Fibroblast of gingiva (primary cell): ENCODE measurements at regions not wholly inside any gene's neighbourhood (a gene's known extent, or its start where the extent isn't known, plus 50 kb on each side); places are given as distances from the start of the nearest gene placed in this dataset.
"Not testable (repeated sequence)": the region's sequence is repeated elsewhere in the genome, so short reads cannot be mapped to it uniquely, and the experiment has no call there.

Source experiments
- DNase-seq: peaks from one replicate; pipeline ENCODE4 v3.0.0-alpha.2; 2011; ENCODE audit warnings: low read depth

DNA sequence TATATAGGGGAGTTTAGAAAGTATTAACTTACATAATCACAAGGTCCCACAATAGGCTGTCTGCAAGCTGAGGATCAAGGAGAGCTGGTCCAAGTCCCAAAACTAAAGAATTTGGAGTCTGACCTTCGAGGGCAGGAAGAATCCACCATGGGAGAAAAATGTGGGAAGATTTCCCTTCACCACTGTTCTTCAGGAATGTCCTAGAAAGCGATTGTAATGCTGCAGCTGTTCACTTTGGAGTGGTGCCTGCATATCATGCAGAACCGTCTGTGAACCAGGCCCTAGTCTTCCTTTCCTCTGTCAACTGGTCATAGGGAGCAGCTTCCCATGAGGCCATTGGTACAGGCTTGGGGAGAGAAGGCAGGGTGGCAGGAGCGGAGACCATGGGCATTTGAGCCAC is 497.9 kb upstream of the ARPP21 start:
- no peak for DNase-seq

GRCh38 chr3:35144011-35144410 is 495.3 kb upstream of the ARPP21 start:
- DNase-seq = no peak

- not testable (repeated sequence) for DNase-seq
Measured at GRCh38 chr3:35146256-35147035, 492.9 kb upstream of the ARPP21 start.

DNA sequence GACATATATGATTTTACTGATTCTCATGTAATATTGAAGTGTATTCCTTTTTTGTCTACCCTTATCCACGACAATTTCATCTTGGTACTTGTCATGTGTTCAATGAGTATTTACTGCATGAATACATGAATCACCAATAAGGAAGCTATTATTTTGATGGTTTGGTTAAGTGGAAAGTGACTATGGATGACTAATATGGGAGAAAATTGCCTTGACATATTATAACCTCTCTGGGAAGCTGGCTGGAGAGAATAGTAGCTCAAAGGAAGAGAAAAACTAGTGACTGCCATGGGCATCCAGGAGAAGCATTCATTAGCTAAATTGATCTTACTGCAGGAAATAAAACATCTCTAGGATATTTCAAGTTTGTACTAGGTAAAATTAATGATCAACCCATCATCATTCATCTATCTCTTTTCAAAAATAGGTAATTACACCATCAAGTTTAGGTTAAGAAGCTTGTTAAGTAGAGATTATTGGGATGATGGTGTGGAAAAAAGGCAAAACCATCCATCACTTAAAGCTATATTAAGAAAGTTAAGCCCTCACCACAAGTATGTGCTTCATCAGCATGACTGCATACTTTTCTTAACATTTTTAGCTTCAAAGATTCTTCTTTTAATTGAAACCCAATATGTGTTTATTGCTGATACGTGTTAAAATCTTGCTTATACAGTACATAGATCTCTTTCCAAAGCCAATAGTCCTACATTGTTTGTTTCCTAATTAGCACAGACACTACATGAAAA is 455.2 kb upstream of the ARPP21 start:
- no peak for DNase-seq

DNA sequence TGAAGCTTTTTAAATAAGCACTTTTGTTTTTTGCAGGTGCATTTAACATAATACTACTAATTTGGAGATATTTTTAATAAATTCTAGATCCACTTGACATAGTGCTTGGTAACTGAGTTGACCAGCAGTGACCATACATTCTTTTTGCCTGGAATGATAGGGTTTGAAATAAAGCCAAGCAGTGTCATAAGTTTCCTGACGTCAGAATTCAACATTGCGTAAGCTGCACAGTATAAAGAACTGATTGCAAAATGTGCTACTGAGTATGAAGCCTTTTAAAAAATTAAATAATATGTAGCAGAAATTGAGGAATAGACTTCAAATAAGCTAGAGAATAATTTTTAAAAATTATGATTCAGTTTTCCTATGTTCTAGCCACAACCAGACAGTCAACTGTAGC is 454.6 kb upstream of the ARPP21 start:
- DNase-seq = peak; percentile 45

DNA sequence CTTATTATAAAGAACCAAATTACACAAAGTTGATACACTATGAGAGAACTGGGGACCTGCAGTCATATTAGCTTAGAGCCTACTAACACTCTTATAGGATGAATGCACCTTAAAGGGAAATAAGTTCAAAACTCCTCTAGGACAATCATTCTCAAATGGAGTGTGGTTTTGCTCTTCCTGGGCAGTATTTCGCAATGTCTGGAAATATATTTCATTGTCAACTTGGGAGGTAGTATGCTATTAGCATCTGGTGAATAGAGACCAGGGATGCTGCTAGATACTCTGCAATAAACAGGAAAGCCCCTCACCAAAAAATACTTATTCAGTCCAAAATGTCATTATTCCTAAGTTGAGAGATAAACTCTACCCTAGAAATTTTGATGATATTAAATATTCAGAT is 451.4 kb upstream of the ARPP21 start:
- no peak for DNase-seq

GRCh38 chr3:35194666-35195065 is 444.7 kb upstream of the ARPP21 start:
- DNase-seq = no peak

DNA sequence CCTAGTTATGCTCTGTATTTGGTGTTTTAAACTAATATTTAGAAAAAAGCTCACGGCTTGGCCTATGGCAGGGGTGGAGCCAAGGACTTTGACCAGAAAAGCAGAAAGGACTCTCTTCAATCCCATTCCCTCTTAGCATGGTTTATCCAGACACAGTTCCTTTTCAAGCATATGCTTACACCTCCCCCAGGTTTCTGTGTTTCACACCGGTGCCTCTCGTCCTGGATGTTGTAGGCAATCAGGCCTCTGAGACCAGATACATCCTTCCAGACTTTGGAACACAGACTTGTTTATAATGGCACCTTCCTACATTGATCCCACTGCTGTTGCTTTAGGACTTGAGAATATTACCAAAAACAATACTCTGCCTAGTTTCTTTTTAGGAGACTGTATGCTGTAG is 440.5 kb upstream of the ARPP21 start:
- DNase-seq = no peak

GRCh38 chr3:35200056-35200455 is 439.3 kb upstream of the ARPP21 start:
- no peak for DNase-seq

DNA sequence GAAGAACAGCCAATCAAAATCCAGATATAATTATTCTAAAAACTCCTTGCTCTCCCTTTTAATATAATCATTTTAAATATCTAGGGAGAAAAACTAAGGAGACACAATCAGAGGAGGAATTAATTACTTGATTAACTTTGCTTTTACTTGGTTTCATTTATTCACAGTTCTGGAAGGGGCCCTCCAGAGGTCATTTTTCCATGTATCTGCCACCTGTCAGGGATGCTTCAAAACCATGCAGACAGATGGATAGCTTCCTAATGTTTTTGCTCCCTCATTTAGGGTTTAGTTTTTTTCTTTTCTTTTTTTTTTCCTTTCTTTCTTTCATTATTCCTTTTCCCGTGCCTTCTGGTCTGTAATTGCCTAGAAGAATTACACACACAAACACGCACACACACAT is 438.1 kb upstream of the ARPP21 start:
- DNase-seq = no peak

DNA sequence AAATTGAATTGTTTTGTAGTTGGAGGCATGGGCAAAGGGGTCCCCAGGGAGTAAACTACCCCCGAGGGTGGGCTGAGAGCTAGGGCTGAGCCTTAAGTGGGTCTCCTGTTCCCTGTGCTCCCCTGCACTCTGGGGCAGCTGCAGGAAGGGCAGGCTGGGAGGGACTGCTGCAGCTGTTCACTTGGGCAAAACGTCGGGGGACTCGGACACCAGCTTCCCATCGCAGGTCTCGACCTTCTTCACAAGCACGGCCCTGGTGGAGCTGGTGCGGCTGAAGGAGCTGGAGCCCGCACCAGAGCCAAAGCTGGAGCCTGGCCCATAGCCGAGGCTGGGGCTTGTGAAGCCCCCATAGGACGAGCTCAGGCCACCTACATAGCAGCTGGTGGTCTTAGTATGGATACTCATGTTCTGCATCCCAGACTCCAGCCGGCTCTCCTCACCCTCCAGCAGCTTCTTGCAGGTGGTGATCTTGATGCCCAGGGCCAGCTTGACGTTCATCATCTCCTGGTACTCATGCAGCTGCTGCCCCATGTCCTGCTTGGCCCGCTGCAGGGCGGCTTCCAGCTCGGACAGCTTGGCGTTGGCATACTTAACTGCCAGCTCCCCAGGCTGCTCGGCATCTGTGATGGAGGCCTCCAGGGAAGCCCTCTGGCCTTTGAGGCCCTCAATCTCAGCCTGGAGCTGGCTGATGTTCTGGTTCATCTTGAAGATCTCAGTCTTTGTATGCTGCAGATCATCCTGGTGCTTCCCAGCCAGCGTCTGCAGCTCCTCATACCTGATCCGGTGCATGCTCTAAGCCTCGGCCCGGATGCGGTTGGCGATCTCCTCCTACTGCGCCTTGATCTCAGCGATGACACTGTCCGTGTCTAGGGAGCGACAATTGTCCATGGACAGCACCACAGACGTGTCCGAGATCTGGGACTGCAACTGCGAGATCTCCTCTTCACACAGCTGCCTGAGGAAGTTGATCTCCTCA is 423.5 kb upstream of the ARPP21 start:
- DNase-seq = no peak

DNA sequence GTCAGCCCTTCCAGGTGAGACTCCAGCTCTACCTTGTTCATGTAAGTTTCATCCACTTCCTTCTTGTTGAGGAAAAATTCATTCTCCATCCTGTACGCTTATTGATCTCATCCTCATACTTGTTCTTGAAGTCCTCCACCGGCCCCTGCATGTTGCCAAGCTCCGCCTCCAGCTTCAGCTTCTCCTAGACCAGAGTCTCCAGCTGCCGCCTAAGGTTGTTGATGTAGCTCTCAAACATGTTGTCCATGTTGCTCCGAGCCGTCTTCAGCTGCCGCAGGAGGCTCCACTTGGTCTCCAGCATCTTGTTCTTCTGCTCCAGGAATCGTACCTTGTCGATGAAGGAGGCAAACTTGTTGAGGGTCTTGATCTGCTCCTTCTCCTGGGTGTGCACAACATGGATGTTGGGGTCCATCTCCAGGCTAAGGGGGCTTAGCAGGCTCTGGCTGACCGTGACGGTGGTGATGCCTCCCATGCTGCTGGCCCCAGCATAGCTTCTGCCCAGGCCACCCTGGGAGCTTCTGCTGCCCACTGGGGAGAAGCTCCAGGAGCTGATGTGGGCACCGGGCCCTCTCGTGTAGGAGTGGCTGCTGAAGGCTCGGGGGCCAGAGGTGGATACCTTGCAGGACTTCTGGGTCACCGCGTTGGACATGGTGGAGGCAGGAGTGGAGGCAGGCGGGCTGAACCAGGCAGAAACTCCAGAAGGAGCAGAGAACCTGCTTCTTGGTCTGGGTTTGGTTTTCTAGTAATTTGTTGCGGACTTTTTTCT is 422.6 kb upstream of the ARPP21 start:
- DNase-seq = no peak

DNA sequence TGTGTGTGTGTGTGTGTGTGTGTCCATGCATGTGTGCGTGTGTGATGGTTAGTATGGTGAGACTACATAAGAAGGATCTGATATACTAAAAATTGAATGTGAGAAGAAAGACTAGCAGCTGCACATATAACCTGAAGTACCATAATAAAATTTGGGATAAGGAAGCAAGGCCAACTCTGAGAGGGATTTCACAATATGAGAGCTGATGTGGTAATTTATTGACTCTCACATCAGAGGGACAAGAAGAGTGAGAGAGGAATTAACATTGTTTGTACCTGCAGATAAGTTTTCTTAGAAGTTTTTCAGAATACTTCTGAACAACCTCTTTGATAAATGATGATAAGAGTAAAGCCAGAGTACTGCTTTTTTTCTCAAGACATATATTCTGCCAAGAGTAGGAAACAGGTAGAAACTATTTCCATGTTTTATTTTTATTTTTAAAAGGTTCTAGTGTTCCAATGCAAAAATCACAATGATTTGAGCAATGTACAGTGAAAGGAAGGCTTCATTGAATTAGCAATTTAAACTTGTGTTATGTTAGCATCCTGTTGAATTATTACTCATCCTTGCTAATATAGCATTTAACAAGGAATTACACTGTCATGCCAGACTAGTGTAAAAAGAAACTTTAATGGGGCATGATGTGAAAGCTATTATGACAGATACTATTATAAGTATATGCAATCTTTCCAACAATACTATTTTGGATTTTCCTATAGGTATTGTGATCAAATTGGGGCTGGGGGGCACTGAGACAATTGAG is 415.5 kb upstream of the ARPP21 start:
- DNase-seq = no peak

DNA sequence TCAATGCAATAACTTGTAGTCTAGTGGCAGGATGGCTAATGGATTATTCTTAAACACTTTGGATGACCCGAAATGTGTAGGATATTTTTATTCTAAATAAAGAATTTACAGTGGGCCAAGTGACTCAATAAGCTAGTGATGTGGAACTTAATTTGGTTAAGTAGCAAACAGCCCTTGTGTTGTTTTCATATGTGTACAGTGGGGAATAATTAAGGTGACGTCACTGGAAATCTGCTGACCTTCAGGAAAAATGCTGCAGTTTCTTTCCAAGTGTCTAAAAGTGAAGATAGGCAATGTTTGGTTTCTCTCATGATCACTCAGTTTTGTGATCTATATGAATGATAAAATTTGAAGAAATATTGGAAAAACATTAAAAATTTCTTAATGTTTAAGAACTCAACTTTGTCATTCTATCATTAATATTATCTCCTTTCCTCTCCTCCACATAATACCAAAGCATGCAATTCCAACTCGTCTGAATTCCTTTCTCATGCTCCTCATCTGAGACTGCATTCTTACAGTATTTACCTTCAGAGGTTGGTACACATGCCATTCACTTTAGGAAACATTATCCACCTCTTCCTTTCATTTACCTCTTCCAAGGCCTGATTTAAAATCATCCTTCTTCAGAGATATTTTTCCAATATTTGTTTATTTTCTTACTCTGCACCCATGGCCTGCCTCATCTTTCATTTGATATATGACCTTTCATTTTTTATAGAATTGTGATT is 414.6 kb upstream of the ARPP21 start:
- no peak for DNase-seq

- DNase-seq = no peak
Measured at GRCh38 chr3:35241236-35241635, 398.1 kb upstream of the ARPP21 start.

- no peak for DNase-seq
Measured at GRCh38 chr3:35254917-35255316, 384.4 kb upstream of the ARPP21 start.

- DNase-seq = no peak
Measured at GRCh38 chr3:35257641-35258040, 381.7 kb upstream of the ARPP21 start.

GRCh38 chr3:35262406-35262805 is 376.9 kb upstream of the ARPP21 start:
- DNase-seq = no peak

GRCh38 chr3:35263477-35263876 is 375.8 kb upstream of the ARPP21 start:
- DNase-seq = no peak

DNA sequence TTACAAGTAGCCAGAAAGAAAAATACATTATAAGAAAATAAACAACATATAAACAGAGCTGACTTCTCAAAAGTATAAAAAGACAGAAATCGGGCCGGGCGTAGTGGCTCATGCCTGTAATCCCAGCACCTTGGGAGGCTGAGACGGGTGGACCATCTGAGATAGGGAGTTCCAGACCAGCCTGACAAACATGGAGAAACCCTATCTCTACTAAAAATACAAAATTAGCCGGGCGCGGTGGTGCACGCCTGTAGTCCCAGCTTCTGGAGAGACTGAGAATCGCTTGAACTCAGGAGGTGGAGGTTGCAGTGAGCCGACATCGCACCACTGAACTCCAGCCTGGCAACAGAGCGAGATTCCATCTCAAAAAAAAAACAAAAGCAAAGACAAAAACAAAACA is 373.3 kb upstream of the ARPP21 start:
- not testable (repeated sequence) for DNase-seq
